ENCODE measurements at regions not wholly inside any gene's neighbourhood (a gene's known extent, or its start where the extent isn't known, plus 50 kb on each side); places are given as distances from the start of the nearest gene placed in this dataset.

DNA sequence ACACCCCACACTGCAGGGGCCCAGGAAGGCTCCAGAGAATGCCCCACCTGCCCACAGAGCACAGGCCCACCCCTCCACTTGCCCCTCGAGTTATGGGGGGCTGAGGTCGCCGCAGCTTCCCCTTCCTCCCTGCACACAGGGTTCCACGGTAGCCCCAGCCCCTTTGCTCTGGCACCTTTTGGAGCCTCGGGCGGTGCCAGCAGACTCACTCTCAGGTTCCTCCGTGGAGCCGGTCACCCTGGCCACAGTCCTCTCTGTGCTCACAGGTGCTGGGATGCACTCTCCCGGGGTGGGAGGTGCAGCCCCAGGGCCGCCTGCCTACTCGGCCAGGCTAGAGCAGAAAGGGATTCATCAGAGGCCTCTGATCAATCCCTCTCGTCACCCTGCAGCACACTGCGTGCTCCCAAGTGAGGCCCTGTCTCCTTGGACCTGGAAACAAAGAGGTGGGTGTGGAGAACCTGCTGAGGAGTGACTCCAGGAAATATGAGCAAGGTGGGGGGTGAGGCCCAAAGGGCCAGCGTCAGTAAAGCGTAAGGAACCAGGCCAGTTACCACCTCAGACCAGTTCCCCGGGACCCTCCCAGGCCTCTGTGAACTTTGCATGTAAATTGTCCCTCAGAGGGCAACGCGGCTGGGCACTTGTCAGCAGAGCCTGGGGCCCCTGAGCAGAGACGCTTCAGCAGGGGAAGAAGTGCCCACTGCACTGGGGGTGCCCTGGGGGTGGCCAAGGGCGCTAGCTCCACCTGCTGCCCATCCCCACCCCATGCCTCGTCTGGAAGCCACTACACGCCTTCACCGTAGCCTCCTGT, 167.8 kb downstream of the OLFM1 start:
- DNase-seq: no peak

GRCh38 chr9:135255841-135256580, 168.5 kb downstream of the OLFM1 start:
- no peak for DNase-seq

DNA sequence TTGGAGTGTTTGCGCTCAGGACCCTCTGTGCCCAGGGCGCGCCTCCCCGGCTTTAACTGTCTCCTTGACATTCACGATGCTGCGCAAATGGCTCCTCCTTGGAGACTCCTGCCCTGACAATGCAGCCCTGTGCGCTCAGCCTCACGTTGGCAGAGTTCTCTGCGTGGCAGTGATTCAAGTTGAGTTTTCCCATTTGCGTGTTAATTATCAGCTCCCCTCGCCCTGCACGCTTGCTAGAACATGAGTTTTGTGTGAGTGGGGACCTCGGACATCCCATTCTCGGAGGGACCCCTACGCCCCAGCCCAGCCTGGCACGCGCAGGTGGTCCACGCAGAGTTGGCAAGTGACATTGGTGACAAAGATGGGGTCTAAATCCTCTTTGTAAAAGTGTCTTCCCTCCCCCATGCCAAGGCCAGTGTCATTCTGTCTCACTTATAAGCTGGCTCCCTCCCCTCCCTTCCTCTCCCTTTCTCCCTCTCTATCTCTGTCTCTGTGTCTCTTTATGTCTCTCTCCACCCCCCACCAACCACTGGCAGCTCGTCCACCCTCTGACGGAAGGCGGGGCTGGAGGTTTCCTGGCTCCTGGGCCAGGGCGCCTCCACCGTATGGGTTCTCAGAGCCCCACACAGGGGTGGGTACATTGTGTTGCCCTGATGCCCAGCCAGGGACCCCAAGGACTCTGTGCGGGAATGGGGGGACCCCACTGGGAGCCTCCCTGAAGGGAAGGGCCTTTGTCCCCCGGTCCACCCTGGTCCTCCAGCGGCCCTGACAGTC, 169.3 kb downstream of the OLFM1 start:
- DNase-seq: no peak

GRCh38 chr9:135258461-135258860, 171.0 kb downstream of the OLFM1 start:
- DNase-seq: no peak

- DNase-seq: no peak
These were observed 171.8 kb downstream of the OLFM1 start for GRCh38 chr9:135259273-135259672.

- DNase-seq: no peak
These were observed 173.0 kb downstream of the OLFM1 start for GRCh38 chr9:135260221-135261180.

GRCh38 chr9:135262248-135262647, 174.8 kb downstream of the OLFM1 start:
- no peak for DNase-seq

- DNase-seq: no peak
These were observed 176.0 kb downstream of the OLFM1 start for GRCh38 chr9:135263511-135263910.

GRCh38 chr9:135265931-135266330, 178.5 kb downstream of the OLFM1 start:
- DNase-seq: no peak

DNA sequence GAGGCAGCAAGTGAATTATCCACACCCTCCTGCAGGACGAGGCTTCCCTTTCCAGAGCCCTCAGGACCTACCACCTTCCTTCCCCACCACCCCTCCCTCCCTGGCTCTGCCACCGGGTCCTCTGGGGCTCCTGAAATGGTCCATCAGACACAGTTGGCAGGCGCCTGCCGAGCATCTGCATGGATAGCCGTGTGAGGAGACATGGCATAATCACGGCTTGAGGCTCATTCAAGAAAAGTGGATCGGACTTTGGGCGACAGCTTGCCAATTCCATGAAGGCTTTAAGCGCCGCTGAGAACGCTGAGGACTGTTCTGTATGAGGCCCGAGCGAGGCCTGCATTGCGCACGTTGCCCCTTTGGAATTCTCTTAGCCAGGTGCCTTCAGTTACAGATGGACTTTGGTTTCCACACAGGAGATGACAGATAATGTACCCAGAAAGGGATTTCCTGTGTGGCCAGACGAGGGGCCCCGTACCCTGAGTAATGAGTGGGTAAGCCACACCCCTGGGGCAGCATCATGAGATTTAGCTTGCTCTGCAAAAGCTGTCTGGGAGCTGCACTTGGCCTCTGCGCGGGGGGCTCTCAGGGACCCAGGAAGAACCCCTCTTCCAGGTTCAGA, 179.8 kb downstream of the OLFM1 start:
- DNase-seq: no peak

DNA sequence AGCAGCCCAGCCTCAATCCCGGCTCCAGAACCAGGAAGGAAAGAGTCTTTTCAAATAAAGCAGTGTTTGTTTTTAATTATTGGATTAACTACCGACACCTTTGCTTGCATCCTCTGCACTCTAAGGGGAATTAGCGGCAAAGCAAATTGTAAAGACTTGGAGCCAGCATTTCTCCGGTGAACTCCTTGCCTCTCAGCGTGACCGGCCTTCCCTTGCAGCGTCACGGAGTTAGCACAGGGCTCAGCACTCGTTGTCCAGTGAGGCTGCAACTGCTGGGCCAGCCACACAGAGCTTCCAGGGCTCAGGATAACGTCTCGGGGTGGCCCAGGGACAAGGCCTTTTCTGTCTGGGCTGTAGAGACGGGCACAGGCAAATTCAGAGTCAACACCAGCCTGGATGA, 180.6 kb downstream of the OLFM1 start:
- DNase-seq: no peak

GRCh38 chr9:135268981-135269380, 181.5 kb downstream of the OLFM1 start:
- no peak for DNase-seq

DNA sequence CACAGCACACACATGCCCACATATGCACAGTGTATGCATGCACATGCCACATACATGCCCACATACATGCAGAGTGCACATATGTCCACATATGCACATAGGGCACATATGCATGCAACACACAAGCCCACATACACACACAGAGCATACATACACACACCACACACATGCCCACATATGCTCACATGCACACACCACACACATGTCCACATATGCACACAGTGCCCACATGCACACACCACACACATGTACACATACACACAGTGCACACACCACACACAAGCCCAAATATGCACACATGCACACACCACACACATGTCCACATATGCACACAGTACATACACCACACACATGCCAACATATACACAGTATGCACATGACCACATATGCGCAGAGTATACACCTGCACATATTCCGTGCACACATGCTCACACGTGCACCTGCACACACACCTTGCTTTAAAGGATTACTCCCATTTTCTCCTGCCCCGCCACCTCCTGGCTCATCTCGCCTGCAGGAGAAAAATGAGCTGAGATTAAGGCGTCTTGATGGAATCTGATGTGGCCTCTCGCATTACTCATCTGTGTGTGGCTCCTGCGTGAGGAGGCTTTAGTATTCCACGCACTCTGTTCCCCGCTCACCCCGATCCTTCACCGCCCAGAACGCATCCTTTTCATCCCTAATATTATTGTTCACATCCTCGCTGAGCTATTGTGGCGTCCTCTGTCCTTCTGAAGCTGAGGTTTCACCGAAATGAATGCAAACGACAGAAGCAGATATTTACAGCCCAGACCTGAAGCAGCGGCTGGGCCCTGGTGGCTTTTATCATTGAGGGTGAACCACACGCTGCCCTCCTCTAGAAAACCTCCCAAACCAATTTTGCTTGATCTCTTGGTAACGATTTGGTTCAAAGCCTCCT, 182.7 kb downstream of the OLFM1 start:
- DNase-seq: no peak

- DNase-seq: no peak
These were observed 184.0 kb downstream of the OLFM1 start for GRCh38 chr9:135271425-135271824.

DNA sequence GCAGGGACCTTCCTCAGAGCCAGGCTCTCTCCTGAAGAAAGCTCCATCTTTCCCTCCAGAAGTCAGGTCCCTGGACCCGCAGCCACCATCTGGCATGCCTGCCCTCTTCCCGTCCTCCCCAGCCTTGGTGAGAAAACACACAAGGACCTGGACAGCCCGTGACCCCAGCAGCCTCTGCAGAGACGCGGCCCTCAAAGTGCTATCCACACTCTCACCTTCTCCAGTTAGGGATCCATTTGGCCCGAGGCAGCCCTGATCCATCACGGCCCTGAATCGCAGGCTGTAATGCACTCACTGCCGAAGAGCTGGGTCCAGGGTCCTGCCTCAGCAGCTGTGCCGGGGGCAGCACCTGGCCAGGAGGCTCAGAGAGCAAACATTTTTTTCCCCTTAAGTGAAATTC, 185.1 kb downstream of the OLFM1 start:
- DNase-seq: no peak

DNA sequence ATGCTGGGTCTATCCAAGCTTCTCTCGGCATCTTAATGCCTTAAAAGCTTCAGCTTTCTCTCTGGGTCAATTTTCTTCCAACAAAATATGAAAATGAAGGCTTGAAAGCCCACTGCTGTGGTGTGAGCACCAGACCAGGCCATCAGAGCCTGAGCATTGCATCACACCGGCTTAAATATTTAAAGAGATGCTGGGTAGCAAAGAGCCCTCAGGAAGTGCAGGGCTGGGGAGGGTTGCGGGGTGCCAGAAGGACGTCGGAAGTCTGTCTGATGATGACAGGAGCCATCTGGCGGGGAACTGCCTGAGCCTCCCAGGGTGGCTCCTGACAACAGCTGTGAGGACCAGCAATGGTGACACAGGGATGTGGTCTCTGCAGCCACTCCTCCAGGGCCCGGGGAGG, 185.5 kb downstream of the OLFM1 start:
- no peak for DNase-seq

GRCh38 chr9:135275163-135275562, 187.7 kb downstream of the OLFM1 start:
- DNase-seq: no peak

DNA sequence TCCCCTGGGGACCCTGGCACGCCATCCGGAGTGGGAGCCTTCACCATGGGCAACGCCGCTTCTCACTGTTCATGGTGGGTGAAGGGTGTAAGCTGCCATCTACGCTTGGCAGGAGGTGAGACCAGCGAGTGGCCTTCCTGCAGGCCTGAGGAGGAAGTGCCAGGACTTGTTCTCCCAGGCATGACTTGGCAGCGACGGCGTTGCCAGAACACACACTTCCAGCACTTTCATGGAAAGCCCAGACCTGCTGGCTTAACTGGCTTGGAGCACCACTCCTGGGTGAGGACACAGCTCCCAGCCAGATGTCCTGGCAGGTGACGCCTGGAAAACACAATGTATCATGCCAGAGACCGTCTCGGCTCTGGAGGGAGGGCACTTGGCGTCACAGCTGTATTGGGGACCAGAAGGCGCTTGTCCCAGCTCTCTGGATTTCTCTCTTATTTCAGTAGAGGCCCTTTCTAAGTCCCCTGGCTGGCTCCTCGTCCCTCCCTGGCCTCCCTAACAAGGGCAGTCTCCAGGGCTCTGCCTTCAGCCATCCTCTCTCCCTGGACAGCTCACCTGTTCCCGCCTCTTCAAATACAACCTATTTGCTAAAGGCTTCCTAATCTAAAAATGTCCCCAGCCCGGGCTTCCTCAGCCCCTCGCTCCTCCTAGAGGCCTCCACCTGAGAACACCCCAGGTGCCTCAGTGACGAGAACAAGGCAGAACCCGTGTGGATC, 188.3 kb downstream of the OLFM1 start:
- no peak for DNase-seq

GRCh38 chr9:135277219-135278201, 190.0 kb downstream of the OLFM1 start:
- no peak for DNase-seq

All from CD4-positive, alpha-beta T cell treated with Interleukin-15 for 1 hour (primary cell).